Gastroesophageal sphincter (tissue), 4 donors: ENCODE measurements at regions not wholly inside any gene's neighbourhood (a gene's known extent, or its start where the extent isn't known, plus 50 kb on each side); places are given as distances from the start of the nearest gene placed in this dataset.

ENCODE experiments used
- ATAC-seq: fragments of 150-250 bp; one replicate; pipeline ENCODE4 v1.9.1; 2016; ENCODE audit warnings: mild to moderate bottlenecking, moderate library complexity
- H3K27ac ChIP-seq, 4 donors: fragments of 200-600 bp; sonication (generic) in 3 of 4; 1 replicate in 3 of 4; 2 replicates in 1 of 4; pipeline ENCODE4 v1.5.1; 2016 to 2019
- H3K27me3 ChIP-seq: fragments of 200-600 bp; sonication (generic); one replicate; pipeline ENCODE4 v1.5.1; 2019
- H3K36me3 ChIP-seq, 2 donors: fragments of 200-600 bp; sonication (generic); one replicate each; pipeline ENCODE4 v1.5.1; 2019; ENCODE audit warnings: control low read depth in 1 of 2
- H3K4me1 ChIP-seq, 3 donors: fragments of 200-600 bp; sonication (generic); 1 replicate in 2 of 3; 2 replicates in 1 of 3; pipeline ENCODE4 v1.5.1; 2016 to 2019; ENCODE audit warnings: control low read depth in 2 of 3
- H3K4me3 ChIP-seq, 2 donors: fragments of 200-600 bp; sonication (generic); one replicate each; pipeline ENCODE4 v1.5.1; 2019; ENCODE audit warnings: mild to moderate bottlenecking in 1 of 2, moderate library complexity in 1 of 2
- H3K9me3 ChIP-seq, 3 donors: fragments of 200-600 bp; sonication (generic); one replicate each; pipeline ENCODE4 v1.5.1; 2017 to 2019; ENCODE audit warnings: control low read depth in 2 of 3
- EP300 ChIP-seq: sonication (generic); formaldehyde crosslinking; IDR thresholded peaks from one replicate; pipeline ENCODE4 v1.6.1; 2017; ENCODE audit warnings: antibody characterized with exemption, mild to moderate bottlenecking
- POLR2A ChIP-seq, 2 donors: fragments of 450-650 bp; IDR thresholded peaks; one replicate each; pipeline ENCODE4 v1.6.1; 2017; ENCODE audit warnings: antibody characterized with exemption in 2 of 2, mild to moderate bottlenecking in 2 of 2, moderate library complexity in 1 of 2
- POLR2AphosphoS5 ChIP-seq: sonication (generic); formaldehyde crosslinking; IDR thresholded peaks from one replicate; pipeline ENCODE4 v1.6.1; 2017; ENCODE audit warnings: antibody characterized with exemption
- WGBS, 2 donors: methylation state at CpG; one replicate each; pipeline ENCODE4 v1.1.5; 2018; ENCODE audit warnings: low coverage in 1 of 2; 5-methylcytosine and 5-hydroxymethylcytosine counted together
- TF ChIP-seq, protein P1 (sequence below), 4 experiments: fragments of 200-600 bp in 2 of 4; fragments of 450-650 bp in 2 of 4; sonication (generic) in 1 of 4; IDR thresholded peaks; one replicate each; pipeline ENCODE4 v1.5.1; 2017 to 2019; ENCODE audit warnings: antibody characterized with exemption in 4 of 4, mild to moderate bottlenecking in 2 of 4, moderate library complexity in 2 of 4

DNA sequence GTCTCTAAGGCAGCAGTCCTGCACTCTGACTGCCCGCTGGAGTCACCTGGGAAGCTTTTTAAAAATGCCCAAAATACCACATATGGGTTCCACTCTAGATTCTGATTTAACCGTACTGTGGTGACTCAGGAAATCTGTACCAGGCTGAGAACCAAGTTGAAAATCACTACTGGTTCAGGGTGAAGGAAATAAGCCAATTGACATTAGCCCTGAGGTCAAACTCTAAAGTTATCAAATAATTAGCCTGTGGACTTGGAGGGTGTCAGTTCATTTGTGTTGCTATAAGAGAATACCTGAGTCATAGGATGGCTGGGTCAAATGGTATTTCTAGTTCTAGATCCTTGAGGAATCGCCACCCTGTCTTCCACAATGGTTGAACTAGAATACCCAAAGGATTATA is 321.7 kb upstream of the ROPN1 start:
- 95 to 100% methylated on average over 2 to 3 of the region's 3 CpGs for WGBS, 2 donors
- Histone ChIP-seq H3K27me3 (no peaks in the 10 kb centered on the region), H3K4me1 (no peaks in the 10 kb centered on the region), H3K27ac (no peak overlapping the region), H3K36me3 (no peaks in the 10 kb centered on the region), H3K4me3 (no peak overlapping the region), H3K9me3 (no peaks in the 10 kb centered on the region)
- no peak for ATAC-seq
- TF ChIP-seq EP300 (no peak), POLR2AphosphoS5 (no peak), POLR2A (IDR thresholded peaks at IDR 0.05) (no peak)
- TF ChIP-seq, protein P1, sequence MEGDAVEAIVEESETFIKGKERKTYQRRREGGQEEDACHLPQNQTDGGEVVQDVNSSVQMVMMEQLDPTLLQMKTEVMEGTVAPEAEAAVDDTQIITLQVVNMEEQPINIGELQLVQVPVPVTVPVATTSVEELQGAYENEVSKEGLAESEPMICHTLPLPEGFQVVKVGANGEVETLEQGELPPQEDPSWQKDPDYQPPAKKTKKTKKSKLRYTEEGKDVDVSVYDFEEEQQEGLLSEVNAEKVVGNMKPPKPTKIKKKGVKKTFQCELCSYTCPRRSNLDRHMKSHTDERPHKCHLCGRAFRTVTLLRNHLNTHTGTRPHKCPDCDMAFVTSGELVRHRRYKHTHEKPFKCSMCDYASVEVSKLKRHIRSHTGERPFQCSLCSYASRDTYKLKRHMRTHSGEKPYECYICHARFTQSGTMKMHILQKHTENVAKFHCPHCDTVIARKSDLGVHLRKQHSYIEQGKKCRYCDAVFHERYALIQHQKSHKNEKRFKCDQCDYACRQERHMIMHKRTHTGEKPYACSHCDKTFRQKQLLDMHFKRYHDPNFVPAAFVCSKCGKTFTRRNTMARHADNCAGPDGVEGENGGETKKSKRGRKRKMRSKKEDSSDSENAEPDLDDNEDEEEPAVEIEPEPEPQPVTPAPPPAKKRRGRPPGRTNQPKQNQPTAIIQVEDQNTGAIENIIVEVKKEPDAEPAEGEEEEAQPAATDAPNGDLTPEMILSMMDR (IDR thresholded peaks at IDR 0.05), result no peak

DNA sequence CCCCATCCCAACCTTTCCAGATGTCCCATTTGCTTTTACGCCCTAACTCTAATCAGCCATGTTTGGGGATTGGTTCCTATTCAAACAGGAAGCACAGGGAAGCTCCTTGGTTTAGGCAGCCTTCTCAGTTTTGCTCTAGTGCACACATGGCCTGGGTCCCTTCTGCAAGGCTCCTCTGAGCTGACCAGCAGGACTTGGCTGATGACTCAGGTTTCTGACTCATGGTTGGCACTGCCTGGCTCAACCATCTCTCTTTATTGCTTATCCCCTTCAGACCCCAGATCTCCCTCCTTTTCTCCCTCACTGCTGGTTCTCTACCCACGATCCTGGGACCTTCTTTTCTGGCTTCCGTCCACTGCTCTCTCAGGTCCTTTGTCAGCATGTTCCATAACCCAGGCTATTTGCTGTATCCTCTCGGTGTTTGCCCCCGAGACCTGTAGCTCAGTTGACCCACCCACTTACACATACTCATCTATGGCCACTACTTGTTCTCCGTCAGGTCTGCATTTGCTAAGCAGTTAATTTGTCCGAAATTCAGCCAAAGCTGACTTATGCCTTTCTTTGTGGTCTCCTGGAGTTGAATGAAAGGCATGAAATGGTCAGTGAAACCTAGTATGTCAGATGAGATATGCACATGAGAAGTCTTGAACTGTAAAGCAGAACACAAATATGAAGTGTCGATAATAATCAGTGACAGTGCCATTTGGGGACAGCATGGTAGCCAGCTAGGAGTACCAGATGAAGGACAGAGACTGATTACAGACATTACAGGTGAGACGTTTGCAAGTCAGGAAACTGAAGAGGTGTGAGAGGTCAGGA is 323.5 kb upstream of the ROPN1 start:
- no peaks in the 10 kb centered on the region for H3K27me3 ChIP-seq
- no peak overlapping the region for H3K27ac ChIP-seq
- ATAC-seq, result no peak
- no peaks in the 10 kb centered on the region for H3K9me3 ChIP-seq
- no peaks in the 10 kb centered on the region for H3K36me3 ChIP-seq
- no peak overlapping the region for H3K4me3 ChIP-seq
- TF ChIP-seq, protein P1 (IDR thresholded peaks at IDR 0.05), result no peak
- TF ChIP-seq POLR2A (IDR thresholded peaks at IDR 0.05) (no peak), POLR2AphosphoS5 (no peak), EP300 (no peak)
- WGBS, 2 donors, result 75 to 77% methylated on average over 8 to 9 of the region's 9 CpGs
- H3K4me1 ChIP-seq, result no peaks in the 10 kb centered on the region

DNA sequence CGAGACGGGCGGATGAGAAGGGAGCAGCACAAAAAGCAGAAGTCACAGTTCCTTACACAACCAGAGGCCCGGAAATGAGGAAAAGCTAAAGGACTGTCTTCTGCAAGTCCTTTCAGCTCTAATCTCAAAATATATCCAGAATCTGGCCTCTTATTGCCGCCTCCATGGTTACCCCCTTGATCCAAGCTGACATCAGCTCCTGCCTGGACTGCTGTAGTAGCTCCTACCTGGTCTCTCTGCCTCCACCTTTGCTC is 324.0 kb upstream of the ROPN1 start:
- 86 to 100% methylated on average over 5 of the region's 5 CpGs for WGBS, 2 donors
- H3K9me3 ChIP-seq, result no peaks in the 10 kb centered on the region
- no peak for ATAC-seq
- no peaks in the 10 kb centered on the region for H3K4me1 ChIP-seq
- H3K27ac ChIP-seq, result no peak overlapping the region
- TF ChIP-seq, protein P1 (IDR thresholded peaks at IDR 0.05), result no peak
- H3K27me3 ChIP-seq, result no peaks in the 10 kb centered on the region
- no peaks in the 10 kb centered on the region for H3K36me3 ChIP-seq
- no peak overlapping the region for H3K4me3 ChIP-seq

DNA sequence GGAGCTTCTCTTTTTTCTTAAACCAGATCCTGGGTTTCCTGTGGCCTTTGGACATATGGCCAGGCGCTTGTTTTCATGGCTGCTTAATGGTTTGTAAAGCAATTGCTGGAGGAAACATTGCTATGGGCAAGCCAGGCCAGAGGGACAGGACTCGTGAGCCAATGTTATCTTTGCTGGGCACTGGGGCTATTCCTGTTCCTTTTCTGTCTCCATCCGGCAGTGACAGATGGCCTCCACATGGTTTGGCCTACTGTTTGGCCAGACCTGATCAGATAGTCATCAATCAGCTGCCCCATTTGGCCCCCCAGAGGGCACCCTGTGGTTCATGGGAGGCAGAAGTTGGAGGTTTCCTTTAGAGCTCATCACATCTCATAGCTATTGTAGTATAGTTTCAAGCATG is 326.1 kb upstream of the ROPN1 start:
- H3K4me1 ChIP-seq, result no peaks in the 10 kb centered on the region
- no peak for ATAC-seq
- H3K4me3 ChIP-seq, result no peak overlapping the region
- no peak overlapping the region for H3K27ac ChIP-seq
- no peaks in the 10 kb centered on the region for H3K9me3 ChIP-seq
- no peak for TF ChIP-seq POLR2AphosphoS5
- TF ChIP-seq POLR2A (IDR thresholded peaks at IDR 0.05), result no peak
- TF ChIP-seq, protein P1 (IDR thresholded peaks at IDR 0.05), result no peak
- H3K27me3 ChIP-seq, result no peaks in the 10 kb centered on the region
- H3K36me3 ChIP-seq, result no peaks in the 10 kb centered on the region
- 85 to 100% methylated on average over 1 to 2 of the region's 3 CpGs for WGBS, 2 donors

DNA sequence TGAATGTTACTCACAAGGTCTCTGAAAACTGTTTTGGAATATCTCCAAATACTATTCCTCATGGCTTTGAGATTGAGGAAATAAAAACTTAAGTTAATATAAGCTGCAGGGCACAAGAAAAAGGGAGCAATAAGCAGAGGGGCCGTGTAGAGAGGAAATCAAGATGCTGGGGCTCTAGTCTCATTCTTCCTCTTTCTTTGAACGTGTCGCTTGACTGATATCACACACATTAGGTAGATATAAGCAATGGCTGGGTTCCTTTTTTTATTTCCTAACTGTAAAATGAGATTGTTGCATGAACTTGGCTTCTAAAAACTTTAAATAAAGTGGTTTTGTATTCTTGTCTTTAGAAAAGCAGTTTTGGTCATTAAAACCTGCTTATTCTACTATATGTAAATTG is 326.7 kb upstream of the ROPN1 start:
- H3K4me3 ChIP-seq, result no peak overlapping the region
- TF ChIP-seq POLR2AphosphoS5 (no peak), POLR2A (IDR thresholded peaks at IDR 0.05) (no peak), EP300 (no peak)
- TF ChIP-seq, protein P1 (IDR thresholded peaks at IDR 0.05), result no peak
- H3K36me3 ChIP-seq, result no peaks in the 10 kb centered on the region
- 59 to 81% methylated on average over 3 of the region's 3 CpGs for WGBS, 2 donors
- H3K27me3 ChIP-seq, result no peaks in the 10 kb centered on the region
- H3K9me3 ChIP-seq, result no peaks in the 10 kb centered on the region
- H3K27ac ChIP-seq, result no peak overlapping the region
- no peak for ATAC-seq
- no peaks in the 10 kb centered on the region for H3K4me1 ChIP-seq
